ENCODE measurements at regions not wholly inside any gene's neighbourhood (a gene's known extent, or its start where the extent isn't known, plus 50 kb on each side); places are given as distances from the start of the nearest gene placed in this dataset.

DNA sequence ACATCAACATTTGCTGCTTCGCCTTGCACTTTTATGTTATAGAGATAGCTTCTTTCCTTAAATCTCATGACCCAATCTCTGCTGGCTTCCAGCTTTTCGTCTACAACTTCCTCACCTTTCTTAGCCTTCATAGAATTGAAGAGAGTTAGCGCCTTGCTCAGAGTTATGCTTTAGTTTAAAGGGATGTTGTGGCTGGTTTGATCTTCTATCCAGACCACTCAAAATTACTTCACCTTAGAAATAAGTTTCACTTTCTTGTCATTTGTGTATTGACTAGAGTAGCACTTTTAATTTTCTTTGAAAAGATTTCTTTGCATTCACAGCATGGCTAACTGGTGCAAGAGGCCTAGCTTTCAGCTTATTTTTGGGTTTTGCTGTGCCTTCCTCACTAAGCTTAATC is 414.2 kb downstream of the ZNF608 start:
- Histone ChIP-seq H4K20me1 (replicated peaks; ENCODE audit: control insufficient read depth, extremely low read depth, insufficient read depth, low read length) (no peaks in the 10 kb centered on the region), H2AFZ (ENCODE audit: low read depth, low read length) (no peak overlapping the region), H3K9me3 (replicated peaks; ENCODE audit: control insufficient read depth, insufficient read depth, low read length) (no peaks in the 10 kb centered on the region), H3K27me3 (ENCODE audit: control insufficient read depth in 2 of 2, insufficient read depth in 2 of 2, low read length in 2 of 2) (no peaks in the 10 kb centered on the region), H3K36me3 (ENCODE audit: control insufficient read depth in 2 of 2, extremely low read depth in 1 of 2, insufficient read depth in 2 of 2, low read length in 2 of 2) (no peaks in the 10 kb centered on the region), H3K9me1 (replicated peaks; ENCODE audit: control insufficient read depth, extremely low read depth, insufficient read depth, low read length) (no peaks in the 10 kb centered on the region), H3K4me2 (ENCODE audit: insufficient read depth, low read length) (no peak overlapping the region), H3K9ac (replicated peaks; ENCODE audit: extremely low read depth, insufficient read depth, low read length) (no peak overlapping the region), H3K4me1 (ENCODE audit: control insufficient read depth, extremely low read depth, insufficient read depth, low read length) (no peaks in the 10 kb centered on the region), H3K79me2 (ENCODE audit: control insufficient read depth, insufficient read depth, low read length) (no peaks in the 10 kb centered on the region), H3K4me3 (replicated peaks in 1 of 3; ENCODE audit: insufficient read depth in 1 of 3, low read depth in 1 of 3, low read length in 3 of 3) (no peak overlapping the region), H3K27ac (ENCODE audit: insufficient read depth, low read depth, low read length) (no peak overlapping the region)
- FAIRE-seq (no peak), DNase-seq (ENCODE audit: low read depth, low spot score) (no peak)
- TF ChIP-seq POLR2AphosphoS5 (IDR thresholded peaks at IDR 0.05; ENCODE audit: insufficient read depth, low read depth, low read length) (no peak), FOS (IDR thresholded peaks at IDR 0.05; ENCODE audit: borderline replicate concordance, insufficient read depth, low read length) (no peak), JUN (IDR thresholded peaks at IDR 0.05; ENCODE audit: borderline replicate concordance, insufficient read depth, insufficient read length, low read depth) (no peak), GATA2 (IDR thresholded peaks at IDR 0.05; ENCODE audit: insufficient read depth, insufficient read length, low read depth, low read length) (no peak), MYC (IDR thresholded peaks at IDR 0.05; ENCODE audit: low read depth, low read length) (no peak), POLR2A (IDR thresholded peaks at IDR 0.05; ENCODE audit: low read depth, low read length) (no peak), CTCF (IDR thresholded peaks at IDR 0.05; ENCODE audit: extremely low read depth in 1 of 2, insufficient read depth in 1 of 2, low read depth in 1 of 2, low read length in 2 of 2) (no peak), EZH2 (IDR thresholded peaks at IDR 0.05; ENCODE audit: borderline replicate concordance, low read depth, low read length, severe bottlenecking) (no peak)
- TF ChIP-seq, protein P1, sequence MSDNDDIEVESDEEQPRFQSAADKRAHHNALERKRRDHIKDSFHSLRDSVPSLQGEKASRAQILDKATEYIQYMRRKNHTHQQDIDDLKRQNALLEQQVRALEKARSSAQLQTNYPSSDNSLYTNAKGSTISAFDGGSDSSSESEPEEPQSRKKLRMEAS (IDR thresholded peaks at IDR 0.05; ENCODE audit: insufficient read depth, insufficient read length): no peak
- BruUV-seq (replicated peaks): no TSS peak
- dilution Hi-C loops (cut with MboI; ENCODE audit: extremely low pct_ligation_motif_present, low sequenced_read_pairs) (no loop called here), intact Hi-C loops (cut with micrococcal nuclease) (no loop called here)
- ChIA-PET POLR2A (no interaction called here), CTCF (no interaction called here)

Measured in endothelial cell of umbilical vein (primary cell).